Fibroblast of pulmonary artery (primary cell): ENCODE measurements at regions not wholly inside any gene's neighbourhood (a gene's known extent, or its start where the extent isn't known, plus 50 kb on each side); places are given as distances from the start of the nearest gene placed in this dataset.
A peak's percentile ranks its signal among the peaks of the same experiment; 100 is the strongest.

ENCODE experiments used
- DNase-seq: peaks from one replicate; pipeline ENCODE4 v3.0.0-alpha.2; 2010; ENCODE audit warnings: low read depth
- H3K4me3 ChIP-seq: replicated peaks from 2 replicates; pipeline ENCODE4 v1.5.1; 2011; ENCODE audit warnings: low read depth, mild to moderate bottlenecking, control low read depth, low read length, moderate library complexity
- TF ChIP-seq, protein P1 (sequence below): IDR thresholded peaks from 2 replicates; pipeline ENCODE4 v1.5.1; 2011; ENCODE audit warnings: mild to moderate bottlenecking, control low read depth, low read length, inconsistent platforms; ENCODE audit errors: missing control alignments

GRCh38 chr13:40445557-40445990 lies 220.9 kb downstream of the FOXO1 start:
- H3K4me3 ChIP-seq = no peak overlapping the region
- TF ChIP-seq, protein P1, sequence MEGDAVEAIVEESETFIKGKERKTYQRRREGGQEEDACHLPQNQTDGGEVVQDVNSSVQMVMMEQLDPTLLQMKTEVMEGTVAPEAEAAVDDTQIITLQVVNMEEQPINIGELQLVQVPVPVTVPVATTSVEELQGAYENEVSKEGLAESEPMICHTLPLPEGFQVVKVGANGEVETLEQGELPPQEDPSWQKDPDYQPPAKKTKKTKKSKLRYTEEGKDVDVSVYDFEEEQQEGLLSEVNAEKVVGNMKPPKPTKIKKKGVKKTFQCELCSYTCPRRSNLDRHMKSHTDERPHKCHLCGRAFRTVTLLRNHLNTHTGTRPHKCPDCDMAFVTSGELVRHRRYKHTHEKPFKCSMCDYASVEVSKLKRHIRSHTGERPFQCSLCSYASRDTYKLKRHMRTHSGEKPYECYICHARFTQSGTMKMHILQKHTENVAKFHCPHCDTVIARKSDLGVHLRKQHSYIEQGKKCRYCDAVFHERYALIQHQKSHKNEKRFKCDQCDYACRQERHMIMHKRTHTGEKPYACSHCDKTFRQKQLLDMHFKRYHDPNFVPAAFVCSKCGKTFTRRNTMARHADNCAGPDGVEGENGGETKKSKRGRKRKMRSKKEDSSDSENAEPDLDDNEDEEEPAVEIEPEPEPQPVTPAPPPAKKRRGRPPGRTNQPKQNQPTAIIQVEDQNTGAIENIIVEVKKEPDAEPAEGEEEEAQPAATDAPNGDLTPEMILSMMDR = no peak
- peak; percentile 97 for DNase-seq

- H3K4me3 ChIP-seq = no peak overlapping the region
- TF ChIP-seq, protein P1 = no peak
- peak; percentile 36 for DNase-seq
Observed at GRCh38 chr13:40446365-40446764, 220.1 kb downstream of the FOXO1 start.

DNA sequence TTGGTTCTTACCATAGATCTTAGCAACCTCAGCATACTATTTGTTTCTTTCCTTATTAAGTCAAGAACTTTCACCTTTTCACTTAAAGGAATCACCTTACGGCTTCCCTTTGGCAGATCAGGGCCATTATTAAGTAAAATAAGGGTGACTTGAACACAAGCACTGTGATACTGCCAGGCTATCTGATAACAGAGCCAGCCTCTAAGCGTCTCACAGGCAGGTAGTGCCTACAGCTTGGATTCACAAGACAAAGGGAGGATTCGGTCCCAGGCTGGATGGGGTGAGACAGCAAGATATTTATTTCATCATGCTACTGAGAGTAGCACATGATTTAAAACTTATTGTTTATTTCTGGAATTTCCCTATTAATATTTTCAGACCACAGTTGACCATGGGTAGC lies 218.6 kb downstream of the FOXO1 start:
- DNase-seq = no peak
- H3K4me3 ChIP-seq = no peak overlapping the region
- TF ChIP-seq, protein P1 = no peak

DNA sequence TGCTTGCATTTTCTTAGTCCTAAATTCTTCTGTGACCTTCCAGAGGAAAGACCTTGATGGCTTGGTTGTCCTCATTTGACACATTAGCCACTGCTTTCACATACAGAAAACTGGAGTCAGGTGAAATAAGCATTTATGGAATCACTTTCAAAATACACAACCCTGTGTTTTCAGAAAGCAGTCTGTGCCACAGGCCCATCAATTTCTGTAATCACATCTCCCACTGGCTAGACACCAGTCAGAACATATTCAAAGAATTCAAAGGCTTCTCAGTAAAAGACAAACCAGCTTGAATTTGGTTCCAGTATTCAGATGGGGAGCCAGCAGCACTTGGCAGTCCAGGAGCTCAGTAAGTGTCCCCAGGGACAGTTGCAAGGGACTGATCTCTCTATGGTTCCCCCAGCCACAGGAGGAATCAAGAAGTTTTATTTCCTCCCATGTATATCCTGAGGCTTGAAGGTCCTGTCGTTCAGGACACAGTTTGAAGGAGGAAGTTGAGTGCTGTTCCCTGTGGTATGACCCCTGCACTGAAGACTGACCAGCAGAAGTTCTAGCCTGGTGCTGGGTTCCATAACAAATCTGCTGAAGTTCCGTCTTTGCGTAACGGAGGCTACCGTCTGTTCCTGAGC lies 214.3 kb downstream of the FOXO1 start:
- no peak for DNase-seq
- TF ChIP-seq, protein P1 = no peak
- no peak overlapping the region for H3K4me3 ChIP-seq

- no peak overlapping the region for H3K4me3 ChIP-seq
- TF ChIP-seq, protein P1 = no peak
- no peak for DNase-seq
Observed at GRCh38 chr13:40452741-40453334, 213.6 kb downstream of the FOXO1 start.

GRCh38 chr13:40453351-40454021 lies 213.0 kb downstream of the FOXO1 start:
- TF ChIP-seq, protein P1 = no peak
- DNase-seq = no peak
- H3K4me3 ChIP-seq = no peak overlapping the region
